Fibroblast of upper back skin (primary cell): ENCODE measurements at regions not wholly inside any gene's neighbourhood (a gene's known extent, or its start where the extent isn't known, plus 50 kb on each side); places are given as distances from the start of the nearest gene placed in this dataset.

Source experiments
- DNase-seq: peaks from one replicate; pipeline ENCODE4 v3.0.0-alpha.2; 2013

GRCh38 chr16:65783709-65784474 is 582.6 kb upstream of the CDH5 start:
- DNase-seq = no peak

GRCh38 chr16:65782611-65783600 is 583.6 kb upstream of the CDH5 start:
- peak; percentile 88 for DNase-seq

- DNase-seq = no peak
Measured at GRCh38 chr16:65781855-65782254, 584.6 kb upstream of the CDH5 start.

- DNase-seq = no peak
Measured at GRCh38 chr16:65781363-65781762, 585.1 kb upstream of the CDH5 start.

- no peak for DNase-seq
Measured at GRCh38 chr16:65779201-65779600, 587.3 kb upstream of the CDH5 start.

- DNase-seq = no peak
Measured at GRCh38 chr16:65776639-65777183, 589.8 kb upstream of the CDH5 start.

GRCh38 chr16:65775829-65776228 is 590.7 kb upstream of the CDH5 start:
- no peak for DNase-seq

GRCh38 chr16:65774350-65774749 is 592.1 kb upstream of the CDH5 start:
- DNase-seq = no peak

GRCh38 chr16:65773301-65773874 is 593.1 kb upstream of the CDH5 start:
- no peak for DNase-seq

GRCh38 chr16:65772134-65772732 is 594.3 kb upstream of the CDH5 start:
- no peak for DNase-seq

GRCh38 chr16:65771707-65772106 is 594.8 kb upstream of the CDH5 start:
- peak; percentile 36 for DNase-seq

GRCh38 chr16:65770752-65771151 is 595.7 kb upstream of the CDH5 start:
- no peak for DNase-seq

- no peak for DNase-seq
Measured at GRCh38 chr16:65769776-65770438, 596.6 kb upstream of the CDH5 start.

GRCh38 chr16:65769055-65769465 is 597.4 kb upstream of the CDH5 start:
- no peak for DNase-seq

GRCh38 chr16:65767125-65767524 is 599.4 kb upstream of the CDH5 start:
- no peak for DNase-seq

- DNase-seq = no peak
Measured at GRCh38 chr16:65763640-65764305, 602.7 kb upstream of the CDH5 start.

- DNase-seq = no peak
Measured at GRCh38 chr16:65760874-65761273, 605.6 kb upstream of the CDH5 start.

- DNase-seq = no peak
Measured at GRCh38 chr16:65758620-65759019, 607.9 kb upstream of the CDH5 start.

- peak; percentile 45 for DNase-seq
Measured at GRCh38 chr16:65757064-65757463, 609.4 kb upstream of the CDH5 start.

- DNase-seq = no peak
Measured at GRCh38 chr16:65756163-65756562, 610.3 kb upstream of the CDH5 start.

- peak; percentile 78 for DNase-seq
Measured at GRCh38 chr16:65754820-65755691, 611.4 kb upstream of the CDH5 start.
